OCI-LY3 (cell line): ENCODE measurements at regions not wholly inside any gene's neighbourhood (a gene's known extent, or its start where the extent isn't known, plus 50 kb on each side); places are given as distances from the start of the nearest gene placed in this dataset.

Experiments
- CTCF ChIP-seq: fragments of 200-600, 300-600 bp; sonication (generic); IDR thresholded peaks from 2 replicates; pipeline ENCODE4 v1.5.1; 2014; ENCODE audit warnings: antibody characterized with exemption, low read length, low read depth
- EZH2phosphoT487 ChIP-seq: fragments of 200-600 bp; shearing (Covaris generic); IDR thresholded peaks from 2 replicates; pipeline ENCODE4 v1.6.1; 2018; ENCODE audit warnings: antibody characterized with exemption, mixed run types, low read depth

GRCh38 chr2:220789961-220790360 is 782.1 kb downstream of the EPHA4 start:
- no peak for TF ChIP-seq CTCF
- no peak for TF ChIP-seq EZH2phosphoT487
